ENCODE measurements at regions not wholly inside any gene's neighbourhood (a gene's known extent, or its start where the extent isn't known, plus 50 kb on each side); places are given as distances from the start of the nearest gene placed in this dataset.
A peak's percentile ranks its signal among the peaks of the same experiment; 100 is the strongest.

DNA sequence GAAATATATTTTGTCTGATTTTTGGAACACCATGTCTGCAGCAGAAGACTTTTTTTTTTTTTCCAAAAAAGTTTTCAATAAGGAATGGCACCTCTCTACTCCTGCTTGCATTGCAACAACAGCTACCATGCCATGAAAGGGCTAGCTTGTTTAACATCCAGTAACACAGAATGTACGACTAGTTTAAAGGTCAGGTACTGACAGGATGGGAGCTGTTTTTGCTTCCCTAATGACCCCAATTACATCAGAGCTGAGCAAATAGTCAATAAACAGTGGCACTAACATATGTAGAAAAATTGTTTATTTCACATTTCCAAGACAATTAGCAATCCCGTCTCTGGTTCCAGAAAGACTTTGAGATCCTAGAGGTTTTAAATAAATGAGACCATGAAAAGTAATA, 693.8 kb downstream of the NR2F1-AS1 start:
- TF ChIP-seq, protein P1, sequence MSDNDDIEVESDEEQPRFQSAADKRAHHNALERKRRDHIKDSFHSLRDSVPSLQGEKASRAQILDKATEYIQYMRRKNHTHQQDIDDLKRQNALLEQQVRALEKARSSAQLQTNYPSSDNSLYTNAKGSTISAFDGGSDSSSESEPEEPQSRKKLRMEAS (IDR thresholded peaks at IDR 0.05; ENCODE audit: low read depth, low read length), result no peak
- TF ChIP-seq POLR2A (IDR thresholded peaks at IDR 0.05; ENCODE audit: extremely low read depth, insufficient read length) (no peak), MYC (IDR thresholded peaks at IDR 0.05; ENCODE audit: low read depth, low read length) (no peak)
- TF ChIP-seq, protein P2, sequence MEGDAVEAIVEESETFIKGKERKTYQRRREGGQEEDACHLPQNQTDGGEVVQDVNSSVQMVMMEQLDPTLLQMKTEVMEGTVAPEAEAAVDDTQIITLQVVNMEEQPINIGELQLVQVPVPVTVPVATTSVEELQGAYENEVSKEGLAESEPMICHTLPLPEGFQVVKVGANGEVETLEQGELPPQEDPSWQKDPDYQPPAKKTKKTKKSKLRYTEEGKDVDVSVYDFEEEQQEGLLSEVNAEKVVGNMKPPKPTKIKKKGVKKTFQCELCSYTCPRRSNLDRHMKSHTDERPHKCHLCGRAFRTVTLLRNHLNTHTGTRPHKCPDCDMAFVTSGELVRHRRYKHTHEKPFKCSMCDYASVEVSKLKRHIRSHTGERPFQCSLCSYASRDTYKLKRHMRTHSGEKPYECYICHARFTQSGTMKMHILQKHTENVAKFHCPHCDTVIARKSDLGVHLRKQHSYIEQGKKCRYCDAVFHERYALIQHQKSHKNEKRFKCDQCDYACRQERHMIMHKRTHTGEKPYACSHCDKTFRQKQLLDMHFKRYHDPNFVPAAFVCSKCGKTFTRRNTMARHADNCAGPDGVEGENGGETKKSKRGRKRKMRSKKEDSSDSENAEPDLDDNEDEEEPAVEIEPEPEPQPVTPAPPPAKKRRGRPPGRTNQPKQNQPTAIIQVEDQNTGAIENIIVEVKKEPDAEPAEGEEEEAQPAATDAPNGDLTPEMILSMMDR (IDR thresholded peaks at IDR 0.05; ENCODE audit: low read depth, low read length), result no peak
- no peak for DNase-seq (ENCODE audit: low read depth)
- H3K4me3 ChIP-seq (ENCODE audit: low read depth, low read length), result no peak overlapping the region

DNA sequence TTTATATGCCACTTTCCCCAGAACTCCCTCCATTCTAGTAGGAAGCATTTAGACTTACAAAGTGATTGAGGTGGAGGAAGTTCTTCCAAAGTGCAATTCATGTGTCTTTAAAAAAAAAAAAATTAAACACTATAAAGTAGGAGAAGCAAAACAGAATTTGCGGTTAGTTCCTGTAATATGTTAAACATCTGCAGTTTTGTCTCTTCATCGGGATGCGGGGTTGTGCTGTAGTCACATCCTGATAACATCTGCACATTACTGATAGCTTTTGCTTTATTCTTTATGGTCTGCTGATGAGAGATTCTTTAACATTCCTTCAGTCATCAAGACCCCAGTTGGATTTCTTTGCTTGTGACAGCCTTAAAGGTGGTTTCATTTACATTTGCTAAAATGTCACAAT, 694.3 kb downstream of the NR2F1-AS1 start:
- no peak for DNase-seq (ENCODE audit: low read depth)
- TF ChIP-seq POLR2A (IDR thresholded peaks at IDR 0.05; ENCODE audit: extremely low read depth, insufficient read length), result no peak
- no peak overlapping the region for H3K4me3 ChIP-seq (ENCODE audit: low read depth, low read length)

DNA sequence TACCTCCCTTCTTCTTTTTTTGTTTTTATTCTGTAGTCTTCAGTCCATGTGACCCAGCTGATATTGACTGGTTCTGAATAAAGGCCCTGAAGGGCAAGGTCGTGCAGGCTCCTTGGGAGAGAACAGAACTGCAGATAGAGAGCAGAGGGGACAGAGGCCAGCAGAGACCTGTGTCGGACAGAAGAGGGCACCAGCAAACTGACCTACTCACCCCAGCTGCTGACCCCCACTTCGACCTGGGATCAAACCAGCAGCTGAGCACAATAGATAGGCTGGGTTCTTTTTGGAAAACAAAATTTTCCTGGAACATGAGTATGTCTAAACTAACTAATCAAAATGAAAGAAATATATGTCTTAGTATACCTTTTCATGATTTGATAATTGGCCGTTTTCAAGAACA, 695.1 kb downstream of the NR2F1-AS1 start:
- DNase-seq (ENCODE audit: low read depth), result peak; percentile 7
- no peak overlapping the region for H3K4me3 ChIP-seq (ENCODE audit: low read depth, low read length)
- no peak for TF ChIP-seq POLR2A (IDR thresholded peaks at IDR 0.05; ENCODE audit: extremely low read depth, insufficient read length)
- no peak for TF ChIP-seq MYC (IDR thresholded peaks at IDR 0.05; ENCODE audit: low read depth, low read length)
- TF ChIP-seq, protein P2 (IDR thresholded peaks at IDR 0.05; ENCODE audit: low read depth, low read length), result no peak
- TF ChIP-seq, protein P1 (IDR thresholded peaks at IDR 0.05; ENCODE audit: low read depth, low read length), result no peak

DNA sequence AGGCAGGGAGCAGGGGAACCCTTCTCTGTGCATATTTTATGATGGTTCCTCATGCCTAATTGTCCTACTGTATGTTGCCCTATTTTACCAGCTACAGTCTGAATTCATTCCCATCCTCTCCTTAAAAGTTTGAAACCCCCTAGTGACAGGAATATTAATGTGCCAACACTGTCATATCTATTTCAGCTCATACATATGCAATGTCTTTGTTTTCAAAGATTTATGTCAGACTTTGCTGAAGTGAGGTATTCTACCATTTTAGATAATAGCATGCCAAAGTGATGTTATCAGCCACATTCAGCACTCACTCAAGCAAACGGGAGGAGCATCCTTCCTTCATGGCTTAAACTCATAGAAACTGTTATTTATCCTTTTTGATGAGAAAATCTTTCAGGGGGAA, 696.5 kb downstream of the NR2F1-AS1 start:
- TF ChIP-seq, protein P1 (IDR thresholded peaks at IDR 0.05; ENCODE audit: low read depth, low read length), result no peak
- TF ChIP-seq, protein P2 (IDR thresholded peaks at IDR 0.05; ENCODE audit: low read depth, low read length), result no peak
- no peak for TF ChIP-seq MYC (IDR thresholded peaks at IDR 0.05; ENCODE audit: low read depth, low read length)
- TF ChIP-seq POLR2A (IDR thresholded peaks at IDR 0.05; ENCODE audit: extremely low read depth, insufficient read length), result no peak
- no peak overlapping the region for H3K4me3 ChIP-seq (ENCODE audit: low read depth, low read length)
- no peak for DNase-seq (ENCODE audit: low read depth)

DNA sequence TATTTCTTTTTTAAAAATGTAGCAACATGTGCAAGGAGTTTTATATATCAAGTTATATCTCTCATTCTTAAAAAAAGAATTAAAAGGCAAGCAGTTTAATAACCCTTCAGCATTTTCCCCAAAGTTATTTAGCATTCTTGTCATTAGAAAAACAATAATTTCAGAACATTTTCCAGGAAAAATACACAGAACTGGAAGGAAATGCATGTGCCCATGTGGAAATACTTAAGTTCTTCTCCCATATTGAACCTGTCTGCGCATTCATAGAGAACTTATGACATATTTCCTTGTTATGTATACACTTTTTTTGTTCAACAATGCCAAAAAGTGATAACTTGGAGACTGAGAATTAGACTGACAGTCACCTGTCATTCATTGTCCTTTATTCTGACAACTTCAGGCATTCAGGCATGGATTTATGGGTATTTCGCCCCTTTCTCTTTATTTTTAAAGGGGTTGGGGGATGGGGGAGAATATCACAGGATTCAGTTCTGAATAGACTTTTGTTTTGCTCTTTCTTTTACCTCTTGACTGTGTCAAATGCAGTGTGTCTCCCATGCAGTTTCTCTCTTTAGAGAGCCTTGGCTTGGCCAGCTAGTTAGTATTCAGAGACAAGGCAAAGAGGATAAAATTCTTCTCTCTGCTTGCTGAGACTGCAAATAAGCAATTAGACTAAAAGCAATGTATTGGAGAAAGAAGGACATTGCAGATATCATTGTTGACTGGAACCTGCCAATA, 701.0 kb downstream of the NR2F1-AS1 start:
- no peak overlapping the region for H3K4me3 ChIP-seq (ENCODE audit: low read depth, low read length)
- no peak for DNase-seq (ENCODE audit: low read depth)
- no peak for TF ChIP-seq POLR2A (IDR thresholded peaks at IDR 0.05; ENCODE audit: extremely low read depth, insufficient read length)

DNA sequence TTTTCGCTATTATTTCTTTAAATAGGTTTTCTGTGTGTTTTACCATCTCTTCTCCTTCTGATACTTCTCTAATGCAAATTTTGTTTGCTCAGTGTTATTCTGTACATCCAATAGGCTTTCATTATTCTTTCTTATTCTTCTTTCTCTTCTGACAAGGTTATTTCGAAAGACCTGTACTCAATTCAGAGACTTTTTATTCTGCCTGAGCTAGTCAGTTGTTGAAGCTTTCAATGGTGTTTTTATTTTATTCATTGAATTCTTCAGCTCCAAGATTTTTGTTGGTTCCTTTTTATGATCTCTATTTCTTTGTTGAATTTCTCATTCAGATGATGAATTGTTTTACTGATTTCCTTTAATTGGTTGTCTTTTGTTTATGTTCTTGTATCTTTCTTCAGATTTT, 706.2 kb downstream of the NR2F1-AS1 start:
- no peak for DNase-seq (ENCODE audit: low read depth)
- no peak overlapping the region for H3K4me3 ChIP-seq (ENCODE audit: low read depth, low read length)
- TF ChIP-seq MYC (IDR thresholded peaks at IDR 0.05; ENCODE audit: low read depth, low read length) (no peak), POLR2A (IDR thresholded peaks at IDR 0.05; ENCODE audit: extremely low read depth, insufficient read length) (no peak)
- TF ChIP-seq, protein P2 (IDR thresholded peaks at IDR 0.05; ENCODE audit: low read depth, low read length), result no peak
- TF ChIP-seq, protein P1 (IDR thresholded peaks at IDR 0.05; ENCODE audit: low read depth, low read length), result no peak

DNA sequence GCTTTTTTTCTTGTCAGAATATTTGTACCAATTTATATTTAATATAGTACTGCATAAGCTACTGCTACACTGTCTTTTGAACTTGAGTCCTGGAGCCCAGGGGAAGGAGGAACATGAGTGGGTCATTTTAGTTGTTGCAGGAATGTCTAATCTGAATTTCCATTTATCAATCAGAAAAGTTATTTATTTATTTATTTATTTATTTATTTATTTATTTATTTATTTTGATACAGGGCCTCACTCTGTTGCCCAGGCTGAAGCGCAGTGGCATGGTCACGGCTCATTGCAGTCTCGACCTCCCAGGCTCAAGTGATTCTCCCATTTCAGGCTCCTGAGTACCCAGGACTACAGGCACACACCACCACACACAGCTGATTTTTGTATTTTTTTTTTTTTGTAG, 712.6 kb downstream of the NR2F1-AS1 start:
- no peak for TF ChIP-seq MYC (IDR thresholded peaks at IDR 0.05; ENCODE audit: low read depth, low read length)
- TF ChIP-seq, protein P2 (IDR thresholded peaks at IDR 0.05; ENCODE audit: low read depth, low read length), result no peak
- TF ChIP-seq POLR2A (IDR thresholded peaks at IDR 0.05; ENCODE audit: extremely low read depth, insufficient read length), result no peak
- TF ChIP-seq, protein P1 (IDR thresholded peaks at IDR 0.05; ENCODE audit: low read depth, low read length), result no peak
- no peak for DNase-seq (ENCODE audit: low read depth)
- H3K4me3 ChIP-seq (ENCODE audit: low read depth, low read length), result no peak overlapping the region

All from NB4 (cell line).